ENCODE measurements at regions not wholly inside any gene's neighbourhood (a gene's known extent, or its start where the extent isn't known, plus 50 kb on each side); places are given as distances from the start of the nearest gene placed in this dataset.
A peak's percentile ranks its signal among the peaks of the same experiment; 100 is the strongest.
"Not testable (repeated sequence)": the region's sequence is repeated elsewhere in the genome, so short reads cannot be mapped to it uniquely, and the experiment has no call there.

GRCh38 chr17:6373599-6373998, 61.3 kb downstream of the AIPL1 start:
- not testable (repeated sequence) for DNase-seq (ENCODE audit: low read depth, low spot score)

DNA sequence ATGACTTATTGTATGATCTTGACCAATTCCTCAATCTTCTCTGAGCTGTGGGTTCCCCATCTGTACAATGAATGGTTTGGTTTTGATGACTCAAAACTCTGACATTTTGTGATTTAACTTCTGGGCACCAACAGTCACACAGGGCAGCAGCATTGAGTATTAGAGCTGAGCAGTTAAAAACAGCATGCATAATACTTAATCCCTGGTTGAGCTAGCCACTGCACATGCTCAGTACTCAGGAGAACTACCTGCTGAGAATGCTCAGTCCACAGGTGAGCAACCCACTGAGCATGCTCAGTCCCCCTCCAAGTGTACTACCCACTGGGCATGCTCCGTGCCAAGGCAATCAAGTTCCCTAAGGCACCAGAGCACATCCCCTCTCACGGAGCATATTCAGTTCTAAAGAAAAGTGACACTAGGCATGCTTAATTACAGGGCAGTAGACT, 68.7 kb downstream of the AIPL1 start:
- DNase-seq (ENCODE audit: low read depth, low spot score) = peak; percentile 67

- peak; percentile 43 for DNase-seq (ENCODE audit: low read depth, low spot score)
Observed at GRCh38 chr17:6365200-6365943, 69.5 kb downstream of the AIPL1 start.

- peak; percentile 34 for DNase-seq (ENCODE audit: low read depth, low spot score)
Observed at GRCh38 chr17:6361733-6362132, 73.2 kb downstream of the AIPL1 start.

- no peak for DNase-seq (ENCODE audit: low read depth, low spot score)
Observed at GRCh38 chr17:6358131-6358530, 76.8 kb downstream of the AIPL1 start.

- no peak for DNase-seq (ENCODE audit: low read depth, low spot score)
Observed at GRCh38 chr17:6356562-6356961, 78.4 kb downstream of the AIPL1 start.

- no peak for DNase-seq (ENCODE audit: low read depth, low spot score)
Observed at GRCh38 chr17:6355196-6355595, 79.7 kb downstream of the AIPL1 start.

DNA sequence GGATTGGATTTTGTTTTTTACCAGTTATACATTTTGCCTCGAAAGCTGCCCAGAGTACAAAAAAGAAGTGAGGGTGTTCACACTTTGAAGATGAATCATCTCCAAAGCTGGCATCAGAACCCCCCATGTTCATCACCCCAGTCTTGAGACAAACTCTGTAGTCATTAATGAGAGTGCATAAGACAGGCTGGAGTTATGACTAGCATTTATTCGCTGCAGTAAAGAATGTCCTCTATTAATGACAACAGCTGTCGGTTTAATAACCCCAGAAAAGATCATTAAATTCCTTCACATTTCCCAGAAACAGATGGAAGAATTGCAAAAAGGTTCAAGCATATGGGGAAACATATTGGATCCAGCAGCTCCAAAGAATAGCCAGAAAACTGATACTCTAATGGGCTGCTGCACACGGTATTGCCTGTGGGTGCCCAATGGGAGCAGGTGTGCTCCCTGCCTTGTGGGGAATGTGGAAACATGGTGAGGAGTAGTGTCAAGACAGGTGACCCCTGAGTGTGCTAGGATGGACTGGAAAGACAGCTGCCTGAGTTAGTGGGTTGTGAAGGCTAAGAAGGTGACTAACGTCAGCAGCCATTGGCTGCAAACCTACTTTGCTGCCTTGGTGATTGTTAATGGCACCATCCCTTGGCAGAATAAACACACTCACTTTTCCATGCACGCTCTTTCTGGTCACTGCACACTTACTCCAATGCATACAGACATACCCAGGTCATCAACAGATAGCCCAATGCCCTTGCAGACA, 81.9 kb downstream of the AIPL1 start:
- no peak for DNase-seq (ENCODE audit: low read depth, low spot score)

- DNase-seq (ENCODE audit: low read depth, low spot score) = no peak
Observed at GRCh38 chr17:6352016-6352415, 82.9 kb downstream of the AIPL1 start.

GRCh38 chr17:6350806-6351205, 84.1 kb downstream of the AIPL1 start:
- DNase-seq (ENCODE audit: low read depth, low spot score) = no peak

GRCh38 chr17:6348891-6349290, 86.0 kb downstream of the AIPL1 start:
- no peak for DNase-seq (ENCODE audit: low read depth, low spot score)

DNA sequence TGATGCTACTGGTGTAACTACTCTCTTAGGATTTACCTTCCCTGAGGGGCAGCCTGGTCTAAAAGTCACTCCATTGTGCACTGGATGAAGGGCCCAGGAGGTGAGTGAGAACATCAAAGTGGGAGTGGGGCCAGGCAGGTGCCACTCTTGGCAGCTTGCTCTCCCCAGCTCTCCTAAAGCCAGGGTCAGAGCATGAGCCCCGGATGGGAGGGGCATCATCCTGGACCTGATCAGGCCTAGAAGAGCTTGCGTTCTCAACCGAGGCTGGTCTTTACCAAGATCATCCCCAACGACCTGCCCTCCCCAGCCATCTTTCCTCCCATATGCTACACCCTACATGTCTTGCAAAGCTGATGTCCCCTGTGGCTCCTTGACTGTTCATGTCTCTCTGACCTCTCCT, 87.1 kb downstream of the AIPL1 start:
- no peak for DNase-seq (ENCODE audit: low read depth, low spot score)

GRCh38 chr17:6346986-6347385, 87.9 kb downstream of the AIPL1 start:
- DNase-seq (ENCODE audit: low read depth, low spot score) = no peak

GRCh38 chr17:6346156-6346786, 88.7 kb downstream of the AIPL1 start:
- DNase-seq (ENCODE audit: low read depth, low spot score) = peak; percentile 4

DNA sequence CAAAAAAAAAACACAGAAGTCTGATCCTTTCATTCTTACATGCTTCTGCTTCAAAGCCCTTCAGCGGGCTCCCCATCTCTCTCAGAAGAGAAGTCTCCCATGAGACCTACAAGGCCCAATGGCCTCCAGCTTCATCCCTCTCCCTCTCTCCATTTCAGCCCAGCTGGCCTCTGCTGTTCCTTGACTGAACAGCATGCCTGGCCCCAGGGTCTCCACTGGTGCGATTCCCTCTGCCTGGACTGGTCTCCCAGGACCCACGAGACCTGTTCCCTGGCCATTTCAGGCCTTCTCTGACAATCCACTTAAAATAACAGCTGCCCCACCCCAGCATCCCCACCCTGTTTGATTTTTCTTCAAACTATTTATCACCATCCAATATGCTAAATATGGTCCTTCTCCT, 91.2 kb downstream of the AIPL1 start:
- no peak for DNase-seq (ENCODE audit: low read depth, low spot score)

DNA sequence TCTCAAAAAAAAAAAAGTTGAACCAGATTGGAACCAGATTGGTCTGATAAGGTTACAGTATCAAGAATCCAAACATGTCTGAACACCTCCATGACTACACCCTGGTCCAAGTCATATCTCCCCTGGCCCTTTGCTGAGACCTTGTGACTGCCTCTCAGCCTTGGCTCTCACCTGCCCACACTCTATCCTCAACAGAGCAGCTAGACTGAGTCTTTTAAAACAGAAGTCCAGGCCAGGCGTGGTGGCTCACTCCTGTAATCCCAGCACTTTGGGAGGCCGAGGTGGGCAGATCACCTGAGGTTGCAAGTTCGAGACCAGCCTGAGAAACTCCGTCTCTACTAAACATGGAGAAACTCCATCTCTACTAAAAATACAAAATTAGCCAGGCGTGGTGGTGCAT, 91.7 kb downstream of the AIPL1 start:
- DNase-seq (ENCODE audit: low read depth, low spot score) = no peak

- DNase-seq (ENCODE audit: low read depth, low spot score) = no peak
Observed at GRCh38 chr17:6340708-6341107, 94.2 kb downstream of the AIPL1 start.

- DNase-seq (ENCODE audit: low read depth, low spot score) = no peak
Observed at GRCh38 chr17:6334386-6334785, 100.5 kb downstream of the AIPL1 start.

DNA sequence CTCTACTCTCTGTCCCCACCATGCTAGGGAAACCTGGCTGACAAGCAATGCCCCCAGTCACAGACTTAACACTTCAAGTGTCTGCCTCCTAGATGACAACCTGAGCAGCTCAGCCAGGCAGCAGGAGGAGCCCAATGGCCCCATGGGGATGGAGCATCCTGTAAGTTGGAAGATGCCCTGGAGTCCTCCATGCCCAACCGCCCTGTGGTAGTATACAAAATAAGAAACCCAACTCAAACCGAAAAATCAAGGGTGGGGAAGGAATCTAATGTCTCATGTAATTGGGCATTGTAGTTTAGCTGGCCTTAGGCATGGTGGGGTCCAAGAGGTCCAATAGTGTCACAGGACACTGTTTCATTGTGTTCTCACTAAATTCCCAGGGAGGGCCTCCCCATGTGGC, 104.0 kb downstream of the AIPL1 start:
- no peak for DNase-seq (ENCODE audit: low read depth, low spot score)

DNA sequence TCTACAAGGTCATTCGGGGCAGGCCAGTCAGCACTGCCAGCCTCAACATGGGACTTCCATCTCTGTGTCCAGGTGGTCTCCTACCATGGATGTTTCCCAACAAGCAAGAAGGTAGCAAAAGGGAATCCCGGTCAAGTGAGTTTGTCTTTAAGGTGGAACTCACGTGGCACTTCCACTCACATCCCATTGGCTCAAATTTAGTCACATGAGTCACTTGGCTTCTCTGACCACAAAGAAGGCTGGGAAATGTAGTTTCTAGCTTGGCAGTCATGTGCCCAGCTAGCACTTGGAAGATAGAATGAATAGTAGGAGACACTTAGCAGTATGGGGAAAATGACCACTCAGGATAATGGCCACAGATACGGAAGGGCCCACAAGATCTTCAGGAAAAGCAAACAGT, 106.6 kb downstream of the AIPL1 start:
- no peak for DNase-seq (ENCODE audit: low read depth, low spot score)

GRCh38 chr17:6327007-6327406, 107.9 kb downstream of the AIPL1 start:
- DNase-seq (ENCODE audit: low read depth, low spot score) = no peak

DNA sequence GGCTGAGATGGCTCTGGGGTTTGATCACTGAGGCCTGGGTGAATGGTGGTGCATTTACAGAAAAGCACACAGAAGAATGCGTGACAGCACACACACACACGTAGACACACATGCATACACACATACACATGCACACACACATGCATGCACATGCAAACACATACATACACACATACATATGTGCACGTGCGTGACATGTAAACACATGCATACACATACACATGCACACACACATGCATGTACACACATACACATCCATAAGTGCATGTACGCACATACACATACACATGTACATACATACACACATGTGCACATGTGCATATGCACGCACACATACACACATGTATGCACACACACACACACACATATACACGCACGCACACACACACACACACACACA, 108.4 kb downstream of the AIPL1 start:
- no peak for DNase-seq (ENCODE audit: low read depth, low spot score)

- no peak for DNase-seq (ENCODE audit: low read depth, low spot score)
Observed at GRCh38 chr17:6325741-6326140, 109.2 kb downstream of the AIPL1 start.
